ENCODE measurements at regions not wholly inside any gene's neighbourhood (a gene's known extent, or its start where the extent isn't known, plus 50 kb on each side); places are given as distances from the start of the nearest gene placed in this dataset.

DNA sequence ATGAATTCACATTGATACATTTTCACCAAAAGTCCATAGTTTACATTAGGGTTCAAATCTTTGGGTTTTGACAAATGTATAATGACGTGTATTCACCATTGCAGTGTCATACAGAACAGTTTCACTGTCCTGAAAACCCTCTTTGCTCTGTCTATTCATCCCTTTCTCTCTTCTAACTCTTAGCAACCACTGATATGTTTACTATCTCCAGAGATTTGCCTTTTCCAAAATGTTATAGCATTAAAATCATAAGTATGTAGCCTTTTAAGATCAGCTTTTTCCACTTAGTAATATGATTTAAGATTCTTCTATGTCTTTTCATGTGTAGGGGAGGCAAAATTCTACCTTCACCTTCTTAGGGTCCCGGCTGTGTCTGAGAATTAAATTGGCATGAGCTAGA is 203.8 kb downstream of the TPRG1 start:
- H3K4me1 ChIP-seq (replicated peaks in 1 of 2; ENCODE audit: control insufficient read depth in 2 of 2, insufficient read depth in 2 of 2, low read length in 2 of 2), result no peaks in the 10 kb centered on the region
- no peak overlapping the region for H3K27ac ChIP-seq (ENCODE audit: extremely low read depth, low read depth, low read length)
- no peaks in the 10 kb centered on the region for H3K36me3 ChIP-seq (ENCODE audit: control insufficient read depth, insufficient read depth, low read length)
- TF ChIP-seq MEF2A (IDR thresholded peaks at IDR 0.05; ENCODE audit: control insufficient read depth, low read depth, low read length), result no peak
- TF ChIP-seq HEY1 (CRISPR knock-in tag; IDR thresholded peaks at IDR 0.05; ENCODE audit: borderline replicate concordance), result no peak
- TF ChIP-seq EP400 (IDR thresholded peaks at IDR 0.05), result no peak
- no peak for TF ChIP-seq RFX7 (CRISPR knock-in tag; IDR thresholded peaks at IDR 0.05)
- no peak for TF ChIP-seq CBX3 (IDR thresholded peaks at IDR 0.05; ENCODE audit: borderline replicate concordance in 1 of 2, low read length in 2 of 2)
- no peak for TF ChIP-seq SMARCC2 (IDR thresholded peaks at IDR 0.05; ENCODE audit: low read depth)
- TF ChIP-seq, protein P1, sequence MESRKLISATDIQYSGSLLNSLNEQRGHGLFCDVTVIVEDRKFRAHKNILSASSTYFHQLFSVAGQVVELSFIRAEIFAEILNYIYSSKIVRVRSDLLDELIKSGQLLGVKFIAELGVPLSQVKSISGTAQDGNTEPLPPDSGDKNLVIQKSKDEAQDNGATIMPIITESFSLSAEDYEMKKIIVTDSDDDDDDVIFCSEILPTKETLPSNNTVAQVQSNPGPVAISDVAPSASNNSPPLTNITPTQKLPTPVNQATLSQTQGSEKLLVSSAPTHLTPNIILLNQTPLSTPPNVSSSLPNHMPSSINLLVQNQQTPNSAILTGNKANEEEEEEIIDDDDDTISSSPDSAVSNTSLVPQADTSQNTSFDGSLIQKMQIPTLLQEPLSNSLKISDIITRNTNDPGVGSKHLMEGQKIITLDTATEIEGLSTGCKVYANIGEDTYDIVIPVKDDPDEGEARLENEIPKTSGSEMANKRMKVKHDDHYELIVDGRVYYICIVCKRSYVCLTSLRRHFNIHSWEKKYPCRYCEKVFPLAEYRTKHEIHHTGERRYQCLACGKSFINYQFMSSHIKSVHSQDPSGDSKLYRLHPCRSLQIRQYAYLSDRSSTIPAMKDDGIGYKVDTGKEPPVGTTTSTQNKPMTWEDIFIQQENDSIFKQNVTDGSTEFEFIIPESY (CRISPR knock-in tag; IDR thresholded peaks at IDR 0.05), result no peak
- TF ChIP-seq, protein P2, sequence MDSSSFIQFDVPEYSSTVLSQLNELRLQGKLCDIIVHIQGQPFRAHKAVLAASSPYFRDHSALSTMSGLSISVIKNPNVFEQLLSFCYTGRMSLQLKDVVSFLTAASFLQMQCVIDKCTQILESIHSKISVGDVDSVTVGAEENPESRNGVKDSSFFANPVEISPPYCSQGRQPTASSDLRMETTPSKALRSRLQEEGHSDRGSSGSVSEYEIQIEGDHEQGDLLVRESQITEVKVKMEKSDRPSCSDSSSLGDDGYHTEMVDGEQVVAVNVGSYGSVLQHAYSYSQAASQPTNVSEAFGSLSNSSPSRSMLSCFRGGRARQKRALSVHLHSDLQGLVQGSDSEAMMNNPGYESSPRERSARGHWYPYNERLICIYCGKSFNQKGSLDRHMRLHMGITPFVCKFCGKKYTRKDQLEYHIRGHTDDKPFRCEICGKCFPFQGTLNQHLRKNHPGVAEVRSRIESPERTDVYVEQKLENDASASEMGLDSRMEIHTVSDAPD (CRISPR knock-in tag; IDR thresholded peaks at IDR 0.05), result no peak
- TF ChIP-seq FOXA1 (IDR thresholded peaks at IDR 0.05; ENCODE audit: borderline replicate concordance), result no peak
- no peak for TF ChIP-seq THRAP3 (IDR thresholded peaks at IDR 0.05; ENCODE audit: borderline replicate concordance)
- TF ChIP-seq ERF (CRISPR knock-in tag; IDR thresholded peaks at IDR 0.05), result no peak
- no peak for TF ChIP-seq L3MBTL2 (IDR thresholded peaks at IDR 0.05)
- TF ChIP-seq, protein P3, sequence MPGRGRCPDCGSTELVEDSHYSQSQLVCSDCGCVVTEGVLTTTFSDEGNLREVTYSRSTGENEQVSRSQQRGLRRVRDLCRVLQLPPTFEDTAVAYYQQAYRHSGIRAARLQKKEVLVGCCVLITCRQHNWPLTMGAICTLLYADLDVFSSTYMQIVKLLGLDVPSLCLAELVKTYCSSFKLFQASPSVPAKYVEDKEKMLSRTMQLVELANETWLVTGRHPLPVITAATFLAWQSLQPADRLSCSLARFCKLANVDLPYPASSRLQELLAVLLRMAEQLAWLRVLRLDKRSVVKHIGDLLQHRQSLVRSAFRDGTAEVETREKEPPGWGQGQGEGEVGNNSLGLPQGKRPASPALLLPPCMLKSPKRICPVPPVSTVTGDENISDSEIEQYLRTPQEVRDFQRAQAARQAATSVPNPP (IDR thresholded peaks at IDR 0.05; ENCODE audit: borderline replicate concordance, insufficient read depth, insufficient read length), result no peak
- TF ChIP-seq CCAR2 (IDR thresholded peaks at IDR 0.05; ENCODE audit: low read depth, low read length), result no peak
- no peak for TF ChIP-seq YBX1 (IDR thresholded peaks at IDR 0.05)
- no peak overlapping the region for H2AFZ ChIP-seq (ENCODE audit: low read depth, low read length)
- ChIA-PET POLR2A (no interaction called here), CTCF (ENCODE audit: low intra/inter-chr PET ratio) (no interaction called here)
- no peak for DNase-seq (ENCODE audit: extremely low read depth in 1 of 4, low spot score in 3 of 4)
- H4K20me1 ChIP-seq (replicated peaks; ENCODE audit: control insufficient read depth, insufficient read depth, low read length), result no peaks in the 10 kb centered on the region
- intact Hi-C loops (cut with micrococcal nuclease) (no loop called here), in situ Hi-C loops (cut with MboI) (no loop called here)
- H3K4me3 ChIP-seq, result no peak overlapping the region
- H3K79me2 ChIP-seq (ENCODE audit: control insufficient read depth, insufficient read depth, low read length), result no peaks in the 10 kb centered on the region
- 0% methylated on average over 2 of the region's 2 CpGs for WGBS (ENCODE audit: insufficient coverage, low coverage, missing lambda C conversion rate)
- H3K9me1 ChIP-seq (ENCODE audit: control insufficient read depth, insufficient read depth, low read length), result no peaks in the 10 kb centered on the region
- no peak overlapping the region for H3K9ac ChIP-seq (ENCODE audit: insufficient read depth in 1 of 2, low read depth in 2 of 2, low read length in 2 of 2)
- ATAC-seq, result no peak
- no peaks in the 10 kb centered on the region for H3K27me3 ChIP-seq (ENCODE audit: control insufficient read depth in 2 of 2, insufficient read depth in 2 of 2, low read length in 2 of 2)
- FAIRE-seq, result no peak
- no peak overlapping the region for H3K4me2 ChIP-seq (ENCODE audit: insufficient read depth, low read length)
- no peaks in the 10 kb centered on the region for H3K9me3 ChIP-seq (replicated peaks; ENCODE audit: control insufficient read depth, insufficient read depth, low read depth, low read length)
- no TSS peak for BruUV-seq (replicated peaks)

Data from K562 (cell line).